ENCODE measurements at regions not wholly inside any gene's neighbourhood (a gene's known extent, or its start where the extent isn't known, plus 50 kb on each side); places are given as distances from the start of the nearest gene placed in this dataset.

DNA sequence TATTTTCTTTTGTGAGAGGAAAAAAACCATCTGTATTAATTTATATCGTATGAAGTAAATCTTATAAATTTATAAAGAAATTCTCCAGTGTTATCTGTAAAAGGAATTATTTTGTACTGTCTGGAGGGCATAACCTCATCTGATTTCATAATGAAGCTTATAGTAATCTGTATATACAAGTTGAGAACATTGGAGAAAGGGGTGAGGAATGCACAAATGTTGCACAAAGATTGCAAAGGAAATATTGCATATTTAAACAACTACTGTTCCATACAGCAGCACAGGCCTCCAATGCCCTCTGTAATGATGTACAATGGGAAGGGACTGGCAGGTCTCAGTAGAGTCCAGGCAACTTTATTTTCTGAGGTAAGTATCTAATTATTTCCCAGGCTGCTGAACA is 50.8 kb upstream of the KCNJ16 start:
- no peak overlapping the region for H3K4me3 ChIP-seq (ENCODE audit: insufficient read depth, low read depth, low read length)
- TF ChIP-seq EZH2 (IDR thresholded peaks at IDR 0.05; ENCODE audit: insufficient read depth, low read length) = no peak
- TF ChIP-seq, protein P1, sequence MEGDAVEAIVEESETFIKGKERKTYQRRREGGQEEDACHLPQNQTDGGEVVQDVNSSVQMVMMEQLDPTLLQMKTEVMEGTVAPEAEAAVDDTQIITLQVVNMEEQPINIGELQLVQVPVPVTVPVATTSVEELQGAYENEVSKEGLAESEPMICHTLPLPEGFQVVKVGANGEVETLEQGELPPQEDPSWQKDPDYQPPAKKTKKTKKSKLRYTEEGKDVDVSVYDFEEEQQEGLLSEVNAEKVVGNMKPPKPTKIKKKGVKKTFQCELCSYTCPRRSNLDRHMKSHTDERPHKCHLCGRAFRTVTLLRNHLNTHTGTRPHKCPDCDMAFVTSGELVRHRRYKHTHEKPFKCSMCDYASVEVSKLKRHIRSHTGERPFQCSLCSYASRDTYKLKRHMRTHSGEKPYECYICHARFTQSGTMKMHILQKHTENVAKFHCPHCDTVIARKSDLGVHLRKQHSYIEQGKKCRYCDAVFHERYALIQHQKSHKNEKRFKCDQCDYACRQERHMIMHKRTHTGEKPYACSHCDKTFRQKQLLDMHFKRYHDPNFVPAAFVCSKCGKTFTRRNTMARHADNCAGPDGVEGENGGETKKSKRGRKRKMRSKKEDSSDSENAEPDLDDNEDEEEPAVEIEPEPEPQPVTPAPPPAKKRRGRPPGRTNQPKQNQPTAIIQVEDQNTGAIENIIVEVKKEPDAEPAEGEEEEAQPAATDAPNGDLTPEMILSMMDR (IDR thresholded peaks at IDR 0.05; ENCODE audit: insufficient read depth, low read depth, low read length) = no peak

More for the DNA sequence above, 50.8 kb upstream of the KCNJ16 start:
- Histone ChIP-seq H2AFZ (ENCODE audit: low read depth, low read length) (no peak overlapping the region), H3K79me2 (ENCODE audit: insufficient read depth, low read length) (no peaks in the 10 kb centered on the region), H4K20me1 (ENCODE audit: insufficient read depth, low read length) (no peaks in the 10 kb centered on the region), H3K27me3 (ENCODE audit: insufficient read depth, low read length) (no peaks in the 10 kb centered on the region), H3K27ac (ENCODE audit: low read depth, low read length) (no peak overlapping the region), H3K9ac (ENCODE audit: low read length) (no peak overlapping the region), H3K4me1 (ENCODE audit: insufficient read depth, low read length) (peaks cover 5% of the 10 kb centered on the region), H3K9me3 (ENCODE audit: insufficient read depth, low read depth, low read length) (no peaks in the 10 kb centered on the region), H3K4me2 (ENCODE audit: low read length) (no peak overlapping the region), H3K36me3 (ENCODE audit: insufficient read depth, low read length) (no peaks in the 10 kb centered on the region)
- H3K36me3 Mint-ChIP-seq (ENCODE audit: low read depth, unreplicated experiment) = no peaks in the 10 kb centered on the region
- H3K4me3 Mint-ChIP-seq (ENCODE audit: unreplicated experiment) = no peak overlapping the region
- FAIRE-seq = no peak
- DNase-seq (ENCODE audit: low read depth) = no peak
- H3K27ac Mint-ChIP-seq (ENCODE audit: unreplicated experiment) = no peak overlapping the region
- peaks cover 9% of the 10 kb centered on the region for H3K4me1 Mint-ChIP-seq (ENCODE audit: low read depth, unreplicated experiment)
- no peaks in the 10 kb centered on the region for H3K9me3 Mint-ChIP-seq (ENCODE audit: unreplicated experiment)
- no peaks in the 10 kb centered on the region for H3K27me3 Mint-ChIP-seq (ENCODE audit: low read depth, unreplicated experiment)

Measured in astrocyte (in vitro differentiated cells and primary cell).